EH (cell line): ENCODE measurements at regions not wholly inside any gene's neighbourhood (a gene's known extent, or its start where the extent isn't known, plus 50 kb on each side); places are given as distances from the start of the nearest gene placed in this dataset.
"Not testable (repeated sequence)": the region's sequence is repeated elsewhere in the genome, so short reads cannot be mapped to it uniquely, and the experiment has no call there.

Experiments
- DNase-seq: peaks from one replicate; pipeline ENCODE4 v3.0.0-alpha.2; 2015; ENCODE audit warnings: low read depth

GRCh38 chr9:88596376-88596775, 61.4 kb downstream of the NXNL2 start:
- no peak for DNase-seq

GRCh38 chr9:88604836-88605511, 70.0 kb downstream of the NXNL2 start:
- peak; percentile 81 for DNase-seq

DNA sequence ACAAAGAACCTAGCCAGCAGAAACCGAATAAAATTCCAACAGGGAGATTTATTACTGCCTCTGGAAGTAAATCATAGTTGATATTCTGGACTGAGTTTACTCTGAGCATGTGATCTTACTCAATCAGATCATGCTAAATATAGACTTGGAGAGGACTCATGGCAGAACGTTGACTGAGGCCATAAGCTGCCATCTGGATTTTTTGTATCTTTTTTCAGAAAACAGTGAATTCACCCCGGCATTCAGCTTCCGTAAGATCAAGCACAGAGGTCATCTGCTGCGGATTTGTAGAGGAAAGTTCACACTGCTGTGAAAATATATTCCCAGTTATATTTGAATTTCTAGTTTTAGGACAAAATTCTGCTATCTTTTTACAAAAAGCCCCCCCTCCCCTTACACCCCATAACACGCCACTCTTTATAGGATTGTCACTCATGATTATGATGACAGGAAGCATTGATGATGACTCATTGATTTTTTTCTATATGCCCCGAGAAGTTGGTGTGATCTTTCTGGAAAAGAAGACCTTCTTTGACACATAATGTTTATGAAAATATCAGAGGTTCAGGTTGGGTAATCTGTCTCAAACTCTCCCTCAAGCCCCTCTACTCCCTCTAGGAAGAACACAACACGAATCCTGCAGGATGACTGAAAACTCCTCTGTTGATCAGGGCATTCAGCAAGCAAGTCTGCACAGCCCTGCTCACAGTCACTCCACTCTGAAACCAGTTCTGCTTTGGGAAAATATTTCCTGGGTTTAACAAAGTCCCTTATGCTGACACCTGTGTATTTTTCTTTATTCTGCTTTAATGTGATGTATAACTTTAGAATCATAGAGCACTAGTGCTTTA, 70.8 kb downstream of the NXNL2 start:
- DNase-seq, result peak; percentile 72

GRCh38 chr9:88614359-88614758, 79.4 kb downstream of the NXNL2 start:
- no peak for DNase-seq

DNA sequence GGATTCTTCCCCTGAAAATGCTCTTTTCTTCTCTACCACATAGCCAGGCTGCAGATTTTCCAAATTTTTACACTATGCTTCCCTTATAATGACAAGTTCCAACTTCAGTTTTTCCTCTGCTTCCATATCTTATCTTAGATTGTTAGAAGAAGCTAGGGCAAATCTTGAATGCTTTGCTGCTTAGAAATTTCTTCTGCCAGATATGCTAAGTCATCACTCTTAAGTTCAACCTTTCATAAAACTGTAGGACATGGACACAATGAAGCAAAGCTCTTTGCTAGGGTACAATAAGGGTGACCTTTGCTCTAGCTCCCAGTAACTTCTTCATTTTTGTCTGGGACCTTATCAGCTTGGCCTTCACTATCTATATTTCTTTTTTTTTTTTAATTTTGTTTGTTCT, 88.7 kb downstream of the NXNL2 start:
- DNase-seq, result no peak

DNA sequence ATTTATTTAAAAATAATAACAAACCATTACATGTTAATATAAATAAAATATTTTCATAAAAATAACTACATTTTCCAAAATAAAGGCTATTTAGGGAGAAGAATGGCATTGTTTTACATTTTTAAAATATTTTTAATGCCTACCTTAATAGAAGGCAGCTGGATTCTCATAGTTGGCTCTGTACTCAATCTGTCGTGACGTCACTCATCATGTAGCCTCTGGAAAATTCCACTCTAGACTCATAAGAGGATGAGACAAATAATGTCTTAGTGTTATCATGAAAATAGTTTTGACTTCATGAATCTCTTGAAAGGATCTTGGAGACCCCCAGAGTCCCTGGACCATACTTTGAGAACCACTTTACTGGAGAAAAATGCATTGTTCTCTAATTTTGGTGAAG, 93.1 kb downstream of the NXNL2 start:
- DNase-seq, result no peak

- no peak for DNase-seq
These were observed 93.8 kb downstream of the NXNL2 start for GRCh38 chr9:88628811-88629210.

GRCh38 chr9:88630574-88630973, 95.6 kb downstream of the NXNL2 start:
- DNase-seq, result not testable (repeated sequence)

GRCh38 chr9:88635151-88635550, 100.2 kb downstream of the NXNL2 start:
- DNase-seq, result no peak

- peak; percentile 33 for DNase-seq
These were observed 106.7 kb downstream of the NXNL2 start for GRCh38 chr9:88641456-88642240.

DNA sequence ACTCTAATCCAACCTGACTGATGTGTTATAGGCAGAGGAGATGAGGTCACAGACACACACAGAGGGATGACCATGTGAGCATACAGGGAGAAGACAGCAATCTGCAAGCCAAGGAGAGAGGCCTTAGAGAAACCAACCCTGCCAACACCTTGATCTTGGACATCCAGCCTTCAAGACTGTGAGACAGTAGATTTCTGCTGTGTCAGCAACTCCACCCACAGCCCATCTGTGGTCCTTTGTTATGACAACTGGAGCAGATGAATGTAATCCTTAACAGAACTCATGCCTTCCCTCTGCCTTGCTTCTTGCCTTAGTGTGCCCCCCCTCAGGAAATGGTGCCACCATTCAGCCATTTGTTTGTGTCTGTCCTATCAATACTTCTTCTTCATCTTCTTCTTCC, 107.4 kb downstream of the NXNL2 start:
- no peak for DNase-seq

DNA sequence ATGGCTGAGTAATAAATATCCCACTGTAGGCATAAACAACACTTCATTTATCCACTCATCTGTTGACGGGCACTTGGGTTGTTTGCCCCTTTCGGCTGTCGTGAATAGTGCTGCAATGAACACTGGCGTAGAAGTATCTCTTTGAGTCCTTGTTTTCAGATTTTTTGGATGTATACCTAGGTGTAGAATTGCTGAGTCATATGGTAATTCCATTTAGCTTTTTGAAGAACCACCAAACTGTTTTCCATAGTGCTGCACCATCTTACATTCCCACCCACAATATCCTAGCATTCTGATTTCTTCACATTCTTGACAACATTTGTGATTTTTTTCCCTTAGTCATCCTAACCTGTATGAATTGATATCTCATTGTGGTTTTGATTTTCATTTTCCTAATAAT, 109.0 kb downstream of the NXNL2 start:
- no peak for DNase-seq

- peak; percentile 54 for DNase-seq
These were observed 110.3 kb downstream of the NXNL2 start for GRCh38 chr9:88645172-88645878.

GRCh38 chr9:88645879-88646199, 110.9 kb downstream of the NXNL2 start:
- peak; percentile 42 for DNase-seq

- DNase-seq, result peak; percentile 29
These were observed 111.7 kb downstream of the NXNL2 start for GRCh38 chr9:88646539-88647300.

DNA sequence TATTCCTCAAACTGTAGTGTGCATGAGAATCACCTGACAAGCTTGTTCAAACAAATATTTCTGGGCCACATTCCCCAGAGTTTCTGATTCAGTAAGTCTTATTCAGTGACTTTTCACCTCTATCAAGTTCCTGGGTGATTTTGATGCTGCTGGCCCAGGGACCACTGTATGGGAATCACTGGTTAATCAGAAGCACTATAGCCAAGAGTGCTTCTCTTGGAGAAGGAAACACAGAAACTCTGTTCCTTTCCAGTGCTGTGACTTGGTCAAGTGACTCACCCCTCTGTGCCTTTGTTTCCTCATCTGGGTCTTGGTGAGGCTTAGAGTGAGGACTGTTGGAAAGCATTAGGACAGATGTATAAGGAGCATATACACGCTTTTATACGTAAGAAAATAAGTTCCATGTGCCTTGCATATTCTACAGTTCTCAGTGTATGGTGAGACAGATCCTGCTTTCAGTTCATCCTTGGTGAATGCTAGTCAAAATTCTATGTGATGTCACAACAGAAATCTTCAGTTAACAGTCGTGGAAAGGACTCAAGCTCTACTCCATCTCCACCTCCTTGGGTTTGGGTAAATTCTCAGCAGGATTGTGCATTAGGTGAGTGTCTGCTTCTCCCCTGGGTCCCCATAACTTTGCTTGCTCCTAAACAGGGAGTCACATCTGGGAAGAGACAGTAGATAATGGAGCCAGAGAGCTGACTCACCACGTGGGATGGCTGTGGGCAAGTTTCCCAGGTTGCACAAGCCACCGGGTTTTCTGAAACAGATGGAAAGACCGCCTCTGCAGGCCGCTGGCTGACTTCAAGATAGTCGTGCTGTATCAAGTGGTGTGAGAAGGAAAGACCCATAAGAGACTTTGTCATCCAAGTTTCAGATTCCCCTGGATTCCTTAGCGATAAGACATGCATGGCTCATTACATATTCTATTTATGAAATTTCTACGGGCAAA, 117.0 kb downstream of the NXNL2 start:
- peak; percentile 99 for DNase-seq

DNA sequence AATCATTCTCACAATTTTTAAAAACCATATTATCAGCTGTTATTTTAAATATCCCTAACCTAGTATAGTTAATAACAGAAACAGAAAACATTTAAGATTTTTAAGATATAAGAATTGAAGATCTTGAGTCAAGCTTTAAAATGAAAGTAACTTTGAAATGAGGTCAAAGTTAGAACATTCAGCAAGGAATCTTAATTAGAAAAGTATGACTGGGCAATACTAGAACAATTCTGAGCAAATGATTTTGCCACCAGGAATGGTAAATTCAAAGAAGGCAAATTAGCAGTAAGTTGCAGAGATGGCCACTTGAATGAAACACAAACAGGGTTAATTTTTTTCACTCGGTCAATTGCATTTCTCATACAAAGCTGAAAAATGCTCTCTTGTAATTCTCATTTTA, 117.9 kb downstream of the NXNL2 start:
- peak; percentile 65 for DNase-seq

- no peak for DNase-seq
These were observed 118.4 kb downstream of the NXNL2 start for GRCh38 chr9:88653406-88653805.

GRCh38 chr9:88653911-88654310, 118.9 kb downstream of the NXNL2 start:
- DNase-seq, result peak; percentile 82

- DNase-seq, result peak; percentile 87
These were observed 122.9 kb downstream of the NXNL2 start for GRCh38 chr9:88657893-88658292.
